Left ventricle myocardium inferior (tissue), 1 donor: ENCODE measurements at regions not wholly inside any gene's neighbourhood (a gene's known extent, or its start where the extent isn't known, plus 50 kb on each side); places are given as distances from the start of the nearest gene placed in this dataset.
"Not testable (repeated sequence)": the region's sequence is repeated elsewhere in the genome, so short reads cannot be mapped to it uniquely, and the experiment has no call there.

Experiments
- DNase-seq: peaks from one replicate; pipeline ENCODE4 v3.0.0-alpha.2; 2020
- H3K27ac ChIP-seq: fragments of 200-600 bp; replicated peaks from 2 replicates; pipeline ENCODE4 v1.8.0; 2021
- H3K27me3 ChIP-seq: fragments of 200-600 bp; 2 replicates; pipeline ENCODE4 v1.8.0; 2021; ENCODE audit warnings: low read depth
- H3K36me3 ChIP-seq: fragments of 200-600 bp; 2 replicates; pipeline ENCODE4 v1.8.0; 2021
- H3K4me1 ChIP-seq: fragments of 200-600 bp; 2 replicates; pipeline ENCODE4 v1.8.0; 2021
- H3K4me3 ChIP-seq: fragments of 200-600 bp; 2 replicates; pipeline ENCODE4 v1.8.0; 2021; ENCODE audit warnings: mild to moderate bottlenecking, moderate library complexity
- H3K9me3 ChIP-seq: fragments of 200-600 bp; replicated peaks from 2 replicates; pipeline ENCODE4 v1.8.0; 2021
- CTCF ChIP-seq: fragments of 200-600 bp; IDR thresholded peaks from 2 replicates; pipeline ENCODE4 v1.8.0; 2021; ENCODE audit warnings: antibody characterized with exemption, mild to moderate bottlenecking, borderline replicate concordance
- intact Hi-C: fragments of 100-400 bp; cut with micrococcal nuclease; formaldehyde crosslinking; loops from one replicate; pipeline ENCODE4 v1.11.0; 2022
- donor health status: DM: no; HTN: yes; CAD: no; lungs with severe emphysema.

DNA sequence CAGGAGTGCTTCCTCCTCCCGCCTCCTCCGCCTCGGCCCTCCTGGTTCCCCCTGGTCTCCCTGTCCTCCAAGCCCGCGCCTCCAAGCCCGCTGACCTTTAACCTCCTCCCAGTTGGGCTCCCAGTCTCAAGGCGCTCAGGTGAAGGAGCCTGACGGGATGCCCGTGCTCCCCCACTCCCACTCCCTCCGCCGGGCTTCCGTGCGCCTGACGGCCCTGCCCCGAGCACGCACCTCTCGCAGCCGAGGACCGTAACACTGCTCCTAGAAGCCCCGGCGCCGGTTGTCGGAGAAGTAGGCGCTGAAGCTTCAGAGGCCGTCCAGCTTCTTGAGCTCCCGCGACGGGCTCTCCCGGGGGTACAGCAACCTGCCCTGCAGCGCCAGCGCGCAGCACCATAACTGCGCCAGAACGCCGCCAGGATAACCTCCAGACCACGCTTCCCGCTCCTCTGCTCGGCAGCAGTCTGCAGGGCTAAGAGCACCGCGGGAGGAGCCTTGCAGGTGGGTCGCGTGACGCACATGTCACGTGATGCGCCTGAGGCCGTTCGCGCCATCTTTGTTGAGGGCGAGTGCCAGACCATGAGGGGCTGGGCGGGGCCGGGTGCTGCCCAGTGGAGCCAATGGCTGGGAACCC lies 71.0 kb upstream of the ZNF479 start:
- DNase-seq, result no peak
- no peak overlapping the region for H3K27ac ChIP-seq
- peaks cover 52% of the 10 kb centered on the region for H3K9me3 ChIP-seq
- peaks cover 4% of the 10 kb centered on the region for H3K27me3 ChIP-seq
- intact Hi-C loops, result no loop called here
- H3K4me3 ChIP-seq, result no peak overlapping the region
- H3K36me3 ChIP-seq, result no peaks in the 10 kb centered on the region
- no peak for TF ChIP-seq CTCF
- H3K4me1 ChIP-seq, result no peaks in the 10 kb centered on the region

DNA sequence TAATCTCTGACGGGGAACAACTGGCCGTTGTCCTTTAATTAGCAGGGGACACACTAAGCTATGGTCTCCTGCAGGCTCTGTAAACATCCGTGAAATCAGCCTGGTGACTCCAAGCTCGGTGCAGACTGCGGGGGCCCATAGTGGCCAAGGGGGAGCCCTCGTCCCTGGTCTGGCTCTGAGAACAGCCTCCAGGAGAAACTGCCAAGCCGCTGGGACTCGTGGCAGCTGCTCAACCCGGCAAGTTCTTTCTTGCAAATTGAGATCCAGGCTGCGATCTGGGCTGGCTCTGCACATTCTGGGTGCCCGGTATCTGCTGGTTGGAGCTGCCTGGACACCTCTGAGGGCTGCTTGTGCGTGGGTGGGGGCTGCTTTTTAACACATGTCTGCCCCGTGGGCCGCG lies 71.6 kb upstream of the ZNF479 start:
- H3K27me3 ChIP-seq, H3K27ac ChIP-seq, H3K4me3 ChIP-seq, H3K4me1 ChIP-seq, DNase-seq, intact Hi-C loops, H3K36me3 ChIP-seq: not testable (repeated sequence)
- H3K9me3 ChIP-seq, result peaks cover 54% of the 10 kb centered on the region

GRCh38 chr7:57204411-57204811 lies 72.2 kb upstream of the ZNF479 start:
- no peak for DNase-seq

DNA sequence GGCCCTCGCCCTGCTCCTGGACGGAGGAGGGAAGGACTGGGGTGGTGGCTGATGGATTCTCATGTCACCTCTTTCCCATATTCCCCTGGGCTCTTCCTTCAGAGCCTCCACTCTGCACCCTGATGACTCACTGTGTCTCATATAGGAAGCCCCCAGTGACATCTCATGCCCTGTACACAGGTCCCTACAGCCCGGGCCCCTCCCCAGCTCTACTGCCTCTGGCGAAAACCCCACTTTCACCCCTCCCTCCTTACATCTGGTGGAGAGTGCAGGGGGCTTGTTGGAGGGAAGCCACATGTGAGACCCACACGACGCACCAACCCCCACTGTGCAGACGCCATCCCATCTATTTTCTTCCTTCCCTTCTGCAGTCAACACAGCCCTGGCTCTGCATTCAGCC lies 72.8 kb upstream of the ZNF479 start:
- Histone ChIP-seq H3K9me3 (peaks cover 54% of the 10 kb centered on the region), H3K27me3 (peaks cover 4% of the 10 kb centered on the region), H3K4me3 (no peak overlapping the region), H3K4me1 (no peaks in the 10 kb centered on the region), H3K27ac (no peak overlapping the region), H3K36me3 (no peaks in the 10 kb centered on the region)
- DNase-seq, result no peak
- intact Hi-C loops, result no loop called here
- TF ChIP-seq CTCF, result no peak

More at GRCh38 chr7:57204411-57204811, 72.2 kb upstream of the ZNF479 start:
- H3K9me3 ChIP-seq, result peaks cover 54% of the 10 kb centered on the region
- peaks cover 4% of the 10 kb centered on the region for H3K27me3 ChIP-seq
- H3K4me1 ChIP-seq, result no peaks in the 10 kb centered on the region
- no peaks in the 10 kb centered on the region for H3K36me3 ChIP-seq
- no peak for TF ChIP-seq CTCF
- H3K4me3 ChIP-seq, result no peak overlapping the region
- no peak overlapping the region for H3K27ac ChIP-seq
- intact Hi-C loops, result no loop called here

DNA sequence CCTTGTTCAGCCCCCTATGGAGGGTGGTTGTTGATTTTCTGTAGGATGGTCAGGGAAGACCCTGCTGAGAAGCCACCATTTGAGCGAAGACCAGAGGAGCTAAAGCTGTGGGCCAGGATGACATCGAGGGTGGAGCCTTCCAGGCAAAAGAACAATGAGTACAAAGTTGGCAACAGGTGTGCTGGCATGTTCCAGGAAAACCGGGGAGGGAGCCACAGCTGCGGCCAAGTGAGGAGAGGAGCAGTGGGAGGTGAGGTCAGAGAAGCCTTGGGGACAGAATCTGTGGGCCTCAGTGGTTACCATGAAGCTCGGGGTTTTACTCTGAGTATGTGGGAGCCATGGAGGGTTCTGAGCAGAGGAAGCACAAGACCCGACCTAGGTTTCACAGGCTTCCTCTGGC lies 75.6 kb upstream of the ZNF479 start:
- H3K9me3 ChIP-seq, result peaks cover 54% of the 10 kb centered on the region
- no peak overlapping the region for H3K4me3 ChIP-seq
- intact Hi-C loops, result no loop called here
- H3K36me3 ChIP-seq, result no peaks in the 10 kb centered on the region
- no peak overlapping the region for H3K27ac ChIP-seq
- peaks cover 4% of the 10 kb centered on the region for H3K27me3 ChIP-seq
- TF ChIP-seq CTCF, result no peak
- DNase-seq, result no peak
- H3K4me1 ChIP-seq, result no peaks in the 10 kb centered on the region

DNA sequence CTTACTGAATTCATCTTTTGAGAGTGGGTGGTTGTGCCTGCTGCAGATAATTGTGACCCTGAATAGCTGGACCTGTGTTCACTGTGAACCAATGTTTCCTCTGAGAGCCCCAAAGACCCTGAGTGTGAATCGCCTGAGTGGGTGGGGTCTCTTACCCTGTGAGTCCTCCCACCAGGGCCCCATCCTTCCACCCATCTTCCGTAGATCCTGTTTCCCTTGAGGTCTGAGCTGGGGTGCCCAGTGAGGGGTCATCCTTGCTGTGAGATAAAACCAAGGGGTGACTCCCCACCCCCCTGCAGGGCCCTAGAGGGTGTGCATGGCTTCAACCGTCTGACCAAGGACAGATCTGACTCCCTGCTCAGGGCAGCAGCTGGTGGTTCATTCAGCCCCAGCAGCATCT lies 78.0 kb upstream of the ZNF479 start:
- no peak for TF ChIP-seq CTCF
- Histone ChIP-seq H3K4me3 (no peak overlapping the region), H3K27ac (no peak overlapping the region), H3K27me3 (no peaks in the 10 kb centered on the region), H3K4me1 (no peaks in the 10 kb centered on the region), H3K9me3 (peaks cover 56% of the 10 kb centered on the region), H3K36me3 (no peaks in the 10 kb centered on the region)
- intact Hi-C loops, result no loop called here
- DNase-seq, result no peak
